SK-N-SH treated with all-trans-retinoic acid at 6 μM for 48 hours (cell line): ENCODE measurements at regions not wholly inside any gene's neighbourhood (a gene's known extent, or its start where the extent isn't known, plus 50 kb on each side); places are given as distances from the start of the nearest gene placed in this dataset.

Source experiments
- ISL1 ChIP-seq: fragments of 250-450 bp; sonication (Bioruptor Pico); IDR thresholded peaks from 2 replicates; pipeline ENCODE4 v2.1.2; 2022; ENCODE audit warnings: mild to moderate bottlenecking, moderate library complexity
- PPARA ChIP-seq: fragments of 250-450 bp; sonication (Bioruptor Pico); IDR thresholded peaks from 2 replicates; pipeline ENCODE4 v1.5.0; 2020; ENCODE audit warnings: mild to moderate bottlenecking, borderline replicate concordance
- RARB ChIP-seq: fragments of 250-450 bp; sonication (Bioruptor Pico); IDR thresholded peaks from 2 replicates; pipeline ENCODE4 v1.8.0; 2021; ENCODE audit warnings: mild to moderate bottlenecking, moderate library complexity
- ZNF8 ChIP-seq: fragments of 450-650 bp; formaldehyde crosslinking; IDR thresholded peaks from 2 replicates; pipeline ENCODE4 v1.5.0; 2020; ENCODE audit warnings: mild to moderate bottlenecking, moderate library complexity
- TF ChIP-seq, protein P1 (sequence below): fragments of 250-450 bp; sonication (Bioruptor Pico); IDR thresholded peaks from 2 replicates; pipeline ENCODE4 v1.8.0; 2020; ENCODE audit warnings: mild to moderate bottlenecking, moderate library complexity, borderline replicate concordance
- TF ChIP-seq, protein P2 (sequence below): fragments of 250-450 bp; sonication (Bioruptor Pico); IDR thresholded peaks from 2 replicates; pipeline ENCODE4 v1.5.1; 2020; ENCODE audit warnings: low read depth, mild to moderate bottlenecking, moderate library complexity

DNA sequence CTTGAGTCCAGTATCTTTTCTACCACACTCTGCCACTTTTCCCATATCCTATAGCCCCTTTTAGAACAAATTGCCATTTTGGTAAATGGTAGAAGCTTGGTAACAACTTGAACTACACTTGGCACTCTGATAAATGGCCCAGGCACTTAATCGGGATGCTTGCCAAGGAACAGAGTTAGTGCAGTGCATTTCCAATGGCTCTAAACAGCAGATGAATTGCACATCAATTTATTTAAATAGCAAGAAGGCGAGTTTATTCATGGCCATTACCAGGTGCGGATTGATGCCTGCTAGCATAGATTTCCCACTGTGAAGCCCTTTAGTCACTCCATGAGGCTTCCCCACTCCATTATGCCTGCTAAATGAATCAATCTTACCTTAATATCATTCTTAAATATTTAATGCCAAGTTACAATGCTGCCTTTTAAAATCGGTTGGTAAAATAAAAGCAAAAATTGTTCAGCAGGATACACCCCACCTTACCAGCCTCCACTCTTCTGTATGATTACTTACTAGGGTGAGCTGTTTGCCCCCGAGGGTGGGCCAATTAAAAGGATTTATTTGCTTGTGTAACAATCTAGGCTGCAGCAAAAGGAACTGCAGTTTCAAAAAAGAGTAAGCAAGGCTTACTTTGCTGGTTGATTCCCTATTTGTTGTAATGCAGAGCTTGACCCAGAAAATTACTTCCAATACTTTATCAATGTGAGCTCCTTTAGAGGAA, 136.0 kb upstream of the ARHGAP42 start:
- TF ChIP-seq PPARA (CRISPR knock-in tag) (no peak), RARB (CRISPR knock-in tag) (no peak), ZNF8 (CRISPR knock-in tag) (no peak), ISL1 (CRISPR knock-in tag) (no peak)
- TF ChIP-seq, protein P1, sequence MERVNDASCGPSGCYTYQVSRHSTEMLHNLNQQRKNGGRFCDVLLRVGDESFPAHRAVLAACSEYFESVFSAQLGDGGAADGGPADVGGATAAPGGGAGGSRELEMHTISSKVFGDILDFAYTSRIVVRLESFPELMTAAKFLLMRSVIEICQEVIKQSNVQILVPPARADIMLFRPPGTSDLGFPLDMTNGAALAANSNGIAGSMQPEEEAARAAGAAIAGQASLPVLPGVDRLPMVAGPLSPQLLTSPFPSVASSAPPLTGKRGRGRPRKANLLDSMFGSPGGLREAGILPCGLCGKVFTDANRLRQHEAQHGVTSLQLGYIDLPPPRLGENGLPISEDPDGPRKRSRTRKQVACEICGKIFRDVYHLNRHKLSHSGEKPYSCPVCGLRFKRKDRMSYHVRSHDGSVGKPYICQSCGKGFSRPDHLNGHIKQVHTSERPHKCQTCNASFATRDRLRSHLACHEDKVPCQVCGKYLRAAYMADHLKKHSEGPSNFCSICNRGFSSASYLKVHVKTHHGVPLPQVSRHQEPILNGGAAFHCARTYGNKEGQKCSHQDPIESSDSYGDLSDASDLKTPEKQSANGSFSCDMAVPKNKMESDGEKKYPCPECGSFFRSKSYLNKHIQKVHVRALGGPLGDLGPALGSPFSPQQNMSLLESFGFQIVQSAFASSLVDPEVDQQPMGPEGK, result no peak
- TF ChIP-seq, protein P2, sequence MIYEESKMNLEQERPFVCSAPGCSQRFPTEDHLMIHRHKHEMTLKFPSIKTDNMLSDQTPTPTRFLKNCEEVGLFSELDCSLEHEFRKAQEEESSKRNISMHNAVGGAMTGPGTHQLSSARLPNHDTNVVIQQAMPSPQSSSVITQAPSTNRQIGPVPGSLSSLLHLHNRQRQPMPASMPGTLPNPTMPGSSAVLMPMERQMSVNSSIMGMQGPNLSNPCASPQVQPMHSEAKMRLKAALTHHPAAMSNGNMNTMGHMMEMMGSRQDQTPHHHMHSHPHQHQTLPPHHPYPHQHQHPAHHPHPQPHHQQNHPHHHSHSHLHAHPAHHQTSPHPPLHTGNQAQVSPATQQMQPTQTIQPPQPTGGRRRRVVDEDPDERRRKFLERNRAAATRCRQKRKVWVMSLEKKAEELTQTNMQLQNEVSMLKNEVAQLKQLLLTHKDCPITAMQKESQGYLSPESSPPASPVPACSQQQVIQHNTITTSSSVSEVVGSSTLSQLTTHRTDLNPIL (CRISPR knock-in tag), result no peak
